A549 (cell line): ENCODE measurements at regions not wholly inside any gene's neighbourhood (a gene's known extent, or its start where the extent isn't known, plus 50 kb on each side); places are given as distances from the start of the nearest gene placed in this dataset.
A peak's percentile ranks its signal among the peaks of the same experiment; 100 is the strongest.

ENCODE experiments used
- ATAC-seq, 2 experiments: fragments of 200-7000 bp in 1 of 2; fragments of >200 bp in 1 of 2; cut with Nextera tagmentation in 1 of 2; cut with Tn5 transposase in 1 of 2; 3 replicates each; pipeline versions ENCODE4 v1.8.0 to v1.9.1; 2018 to 2020; ENCODE audit warnings: mild to moderate bottlenecking in 1 of 2, moderate library complexity in 1 of 2
- CTCF ChIA-PET: fragments of 300-600 bp; sonication (Branson Sonifier 250); formaldehyde crosslinking; extraction: SDS; loops from one replicate; lab custom pipeline; 2021; ENCODE audit warnings: antibody characterized with exemption, inconsistent platforms; lab: Yijun Ruan, JAX
- POLR2A ChIA-PET: fragments of 350-600 bp; formaldehyde crosslinking; extraction: SDS; loops from one replicate; lab custom pipeline; 2021; ENCODE audit warnings: antibody characterized with exemption, inconsistent platforms; lab: Yijun Ruan, JAX
- DNase-seq, 2 experiments: peaks; one replicate each; pipeline versions ENCODE4 v3.0.0 to v3.0.0-alpha.2; 2011 to 2016; ENCODE audit warnings: low read depth in 1 of 2, low spot score in 1 of 2
- FAIRE-seq: peaks from 2 replicates; lab custom pipeline; 2011; peaks lifted over from hg19 to GRCh38; lab: Jason Lieb, UNC
- H3K27ac ChIP-seq, 2 experiments: fragments of >200 bp; sonication (Bioruptor Twin); formaldehyde crosslinking; 3 replicates each; pipeline ENCODE4 v1.5.1; 2016 to 2017
- H3K4me1 ChIP-seq: fragments of >200 bp; sonication (Bioruptor Twin); formaldehyde crosslinking; 3 replicates; pipeline ENCODE4 v1.6.1; 2016
- H3K4me2 ChIP-seq: fragments of >200 bp; sonication (Bioruptor Twin); formaldehyde crosslinking; 3 replicates; pipeline ENCODE4 v1.6.1; 2016
- H3K4me3 ChIP-seq: fragments of >200 bp; sonication (Bioruptor Twin); formaldehyde crosslinking; 3 replicates; pipeline ENCODE4 v1.5.1; 2016
- H3K9me3 ChIP-seq: fragments of >200 bp; sonication (Bioruptor Twin); formaldehyde crosslinking; 3 replicates; pipeline ENCODE4 v1.6.1; 2016
- BCL3 ChIP-seq: fragments of >200 bp; sonication (Bioruptor Twin); formaldehyde crosslinking; IDR thresholded peaks from 3 replicates; pipeline ENCODE4 v1.6.1; 2016
- BHLHE40 ChIP-seq: IDR thresholded peaks from 2 replicates; pipeline ENCODE4 v1.6.1; 2012; ENCODE audit warnings: low read depth, low read length, inconsistent platforms
- CBX8 ChIP-seq: fragments of 200-600 bp; sonication (generic); IDR thresholded peaks from 2 replicates; pipeline ENCODE4 v1.6.1; 2016
- ESRRA ChIP-seq: fragments of 150-350 bp; IDR thresholded peaks from 2 replicates; pipeline ENCODE4 v1.6.1; 2014; ENCODE audit warnings: mild to moderate bottlenecking, low read length, borderline replicate concordance
- FOSB ChIP-seq: fragments of 250-450 bp; sonication (Bioruptor Pico); IDR thresholded peaks from 2 replicates; pipeline ENCODE4 v1.5.0; 2020; ENCODE audit warnings: mild to moderate bottlenecking, moderate library complexity
- GATA3 ChIP-seq: IDR thresholded peaks from 2 replicates; pipeline ENCODE4 v1.6.1; 2012; ENCODE audit warnings: borderline replicate concordance
- HOXB13 ChIP-seq: fragments of 250-450 bp; sonication (Bioruptor Pico); IDR thresholded peaks from 2 replicates; pipeline ENCODE4 v1.5.0; 2020; ENCODE audit warnings: low read depth, mild to moderate bottlenecking, moderate library complexity
- JUNB ChIP-seq: fragments of >200 bp; sonication (Bioruptor Twin); formaldehyde crosslinking; IDR thresholded peaks from 2 replicates; pipeline ENCODE4 v1.6.1; 2016
- KDM1A ChIP-seq: fragments of 200-600 bp; sonication (generic); IDR thresholded peaks from 2 replicates; pipeline ENCODE4 v1.6.1; 2016; ENCODE audit warnings: low read depth, mild to moderate bottlenecking
- KDM5A ChIP-seq: fragments of 200-600 bp; sonication (generic); IDR thresholded peaks from 2 replicates; pipeline ENCODE4 v1.6.1; 2016; ENCODE audit warnings: antibody characterized with exemption, mild to moderate bottlenecking
- MAX ChIP-seq: IDR thresholded peaks from 2 replicates; pipeline ENCODE4 v1.6.1; 2012
- MYC ChIP-seq: IDR thresholded peaks from 2 replicates; pipeline ENCODE4 v1.6.1; 2012; ENCODE audit warnings: mild to moderate bottlenecking, inconsistent platforms, low read length, improper control_type of control experiment, borderline replicate concordance
- NFE2L2 ChIP-seq: fragments of 150-350 bp; conservative IDR thresholded peaks from 2 replicates; pipeline ENCODE4 v1.6.1; 2014; ENCODE audit warnings: low read length
- NPAS2 ChIP-seq: fragments of 250-450 bp; sonication (Bioruptor Pico); IDR thresholded peaks from 2 replicates; pipeline ENCODE4 v1.8.0; 2022; ENCODE audit warnings: mild to moderate bottlenecking, moderate library complexity, borderline replicate concordance
- POLR2A ChIP-seq: IDR thresholded peaks from 2 replicates; pipeline ENCODE4 v1.6.1; 2012; ENCODE audit warnings: mild to moderate bottlenecking, low read length
- RAD21 ChIP-seq, 2 experiments: fragments of >200 bp in 1 of 2; sonication (Bioruptor Twin) in 1 of 2; formaldehyde crosslinking in 1 of 2; IDR thresholded peaks in 1 of 2; conservative IDR thresholded peaks in 1 of 2; 2 replicates in 1 of 2; 3 replicates in 1 of 2; pipeline ENCODE4 v1.6.1; 2012 to 2018; ENCODE audit warnings: inconsistent platforms in 1 of 2
- RARB ChIP-seq: fragments of 250-450 bp; sonication (Bioruptor Pico); IDR thresholded peaks from 2 replicates; pipeline ENCODE4 v1.8.0; 2021; ENCODE audit warnings: mild to moderate bottlenecking, moderate library complexity
- REST ChIP-seq: fragments of 200-600 bp; sonication (generic); IDR thresholded peaks from 2 replicates; pipeline ENCODE4 v1.6.1; 2016; ENCODE audit warnings: antibody characterized with exemption, mild to moderate bottlenecking, moderate library complexity
- RFX5 ChIP-seq: fragments of 450-650 bp; IDR thresholded peaks from 2 replicates; pipeline ENCODE4 v1.7.1; 2014; ENCODE audit warnings: antibody characterized with exemption, mild to moderate bottlenecking, moderate library complexity
- TFCP2L1 ChIP-seq: fragments of 250-450 bp; sonication (Bioruptor Pico); IDR thresholded peaks from 2 replicates; pipeline ENCODE4 v1.5.0; 2021; ENCODE audit warnings: mild to moderate bottlenecking
- ZFP36 ChIP-seq: fragments of 450-650 bp; IDR thresholded peaks from 2 replicates; pipeline ENCODE4 v1.6.1; 2014; ENCODE audit warnings: borderline replicate concordance; ENCODE audit not compliant: partially characterized antibody
- ZSCAN20 ChIP-seq: fragments of 250-450 bp; sonication (Bioruptor Pico); IDR thresholded peaks from 2 replicates; pipeline ENCODE4 v1.8.0; 2022; ENCODE audit warnings: mild to moderate bottlenecking, moderate library complexity
- WGBS: methylation state at CpG from one replicate; pipeline ENCODE4 v1.1.6; 2017; ENCODE audit errors: missing lambda C conversion rate; 5-methylcytosine and 5-hydroxymethylcytosine counted together

GRCh38 chr12:41983856-41984255 lies 160.8 kb downstream of the GXYLT1 start:
- no peak for TF ChIP-seq RARB (CRISPR knock-in tag)
- no peak for TF ChIP-seq BCL3
- TF ChIP-seq KDM5A = no peak
- TF ChIP-seq MAX = no peak
- no peak for TF ChIP-seq POLR2A
- TF ChIP-seq NFE2L2 = no peak
- no peak for TF ChIP-seq MYC
- no peak for TF ChIP-seq JUNB
- no peak for TF ChIP-seq CBX8
- TF ChIP-seq ZSCAN20 = no peak
- TF ChIP-seq ESRRA = no peak
- TF ChIP-seq ZFP36 = no peak

GRCh38 chr12:41983394-41983793 lies 161.3 kb downstream of the GXYLT1 start:
- Histone ChIP-seq H3K9me3 (no peaks in the 10 kb centered on the region), H3K4me1 (peaks cover 51% of the 10 kb centered on the region), H3K4me3 (no peak overlapping the region), H3K27ac (no peak overlapping the region), H3K4me2 (peak overlapping the region; percentile 18)
- ChIA-PET POLR2A (no interaction called here), CTCF (no interaction called here)
- TF ChIP-seq RAD21 (conservative IDR thresholded peaks at IDR 0.05 in 1 of 2, IDR thresholded peaks at IDR 0.05 in 1 of 2) (no peak), HOXB13 (CRISPR knock-in tag) (no peak), KDM1A (no peak), BCL3 (no peak), GATA3 (no peak), RFX5 (no peak), NPAS2 (CRISPR knock-in tag) (no peak)
- FAIRE-seq (no peak), ATAC-seq (no peak), DNase-seq (no peak)
- WGBS = 0% methylated on average over 1 of the region's 1 CpG

More at GRCh38 chr12:41983856-41984255, 160.8 kb downstream of the GXYLT1 start:
- Histone ChIP-seq H3K4me2 (peak overlapping the region; percentile 18), H3K9me3 (no peaks in the 10 kb centered on the region), H3K27ac (no peak overlapping the region), H3K4me1 (peaks cover 51% of the 10 kb centered on the region), H3K4me3 (no peak overlapping the region)
- ATAC-seq (no peak), DNase-seq (no peak), FAIRE-seq (no peak)
- ChIA-PET POLR2A (no interaction called here), CTCF (interaction anchor here (1.9 kb wide), 1 partner anchor 40 kb away, joined by 7 read pairs; no protein-coding TSS in a partner anchor)

- ChIA-PET POLR2A (no interaction called here), CTCF (no interaction called here)
- Histone ChIP-seq H3K4me1 (peaks cover 51% of the 10 kb centered on the region), H3K4me2 (peak overlapping the region; percentile 39), H3K9me3 (no peaks in the 10 kb centered on the region), H3K27ac (0 out of 6 replicates have a peak overlapping the region, but pooled peaks of 1 of the 2 experiments have one; percentile 4), H3K4me3 (no peak overlapping the region)
- 0% methylated on average over 1 of the region's 1 CpG for WGBS
- ATAC-seq = peak; percentile 59 to 72
- peak; percentile 76 for FAIRE-seq
- DNase-seq = peak; percentile 28 to 46
- TF ChIP-seq RARB (CRISPR knock-in tag) = no peak
- no peak for TF ChIP-seq FOSB
- no peak for TF ChIP-seq RAD21 (conservative IDR thresholded peaks at IDR 0.05 in 1 of 2, IDR thresholded peaks at IDR 0.05 in 1 of 2)
- no peak for TF ChIP-seq TFCP2L1 (CRISPR knock-in tag)
- TF ChIP-seq ZSCAN20 = no peak
- no peak for TF ChIP-seq REST
- peak; percentile 44 for TF ChIP-seq ZFP36
- TF ChIP-seq BHLHE40 = no peak
These were observed 162.9 kb downstream of the GXYLT1 start for GRCh38 chr12:41981758-41982157.
